NOMO-1 treated with DMSO at 0.1 percent for 48 hours (cell line): ENCODE measurements at regions not wholly inside any gene's neighbourhood (a gene's known extent, or its start where the extent isn't known, plus 50 kb on each side); places are given as distances from the start of the nearest gene placed in this dataset.

Experiments
- DNase-seq: peaks from one replicate; lab custom pipeline; 2025; ENCODE audit not compliant: unreplicated experiment; lab: John Stamatoyannopoulos, UW

- DNase-seq, result no peak
Measured at GRCh38 chr2:189267925-189268579, 88.5 kb upstream of the COL5A2 start.

DNA sequence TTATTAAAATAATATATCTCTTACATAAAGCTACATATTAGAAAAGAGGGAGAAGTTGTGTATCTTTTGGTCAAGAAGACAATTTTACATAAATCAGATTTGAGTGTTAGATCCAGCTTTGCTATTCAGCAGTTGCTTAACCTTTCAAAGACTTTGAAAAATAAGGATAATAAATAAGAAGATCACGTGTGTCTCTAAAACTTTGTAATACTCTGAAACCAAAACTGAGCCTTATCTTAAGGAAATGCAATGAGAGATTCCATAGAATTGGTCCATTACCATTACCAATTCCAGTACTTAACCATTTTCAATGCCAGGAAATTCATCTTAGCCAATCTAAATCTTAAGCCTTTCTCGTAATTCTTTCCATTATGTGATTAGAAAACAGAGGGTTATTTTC, 89.2 kb upstream of the COL5A2 start:
- no peak for DNase-seq

DNA sequence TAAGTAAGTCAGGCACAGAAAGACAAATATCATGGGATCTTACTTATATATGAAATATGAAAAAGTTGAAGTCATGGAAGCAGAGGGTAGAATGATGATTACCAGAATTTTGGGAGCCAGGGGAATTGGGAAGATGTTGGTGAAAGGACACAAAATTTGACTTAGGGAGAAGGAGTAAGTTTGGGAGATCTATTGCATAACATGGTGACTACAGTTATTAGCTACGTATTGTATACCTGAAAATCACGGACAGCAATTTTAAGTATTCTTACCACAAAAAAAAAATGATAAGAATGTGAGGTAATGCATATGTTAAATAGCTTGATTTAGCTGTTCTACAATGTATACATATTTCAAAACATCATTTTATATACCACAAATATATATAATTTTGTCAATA, 94.2 kb upstream of the COL5A2 start:
- DNase-seq, result no peak

GRCh38 chr2:189274361-189274760, 94.8 kb upstream of the COL5A2 start:
- no peak for DNase-seq

- no peak for DNase-seq
Measured at GRCh38 chr2:189276277-189276676, 96.7 kb upstream of the COL5A2 start.

DNA sequence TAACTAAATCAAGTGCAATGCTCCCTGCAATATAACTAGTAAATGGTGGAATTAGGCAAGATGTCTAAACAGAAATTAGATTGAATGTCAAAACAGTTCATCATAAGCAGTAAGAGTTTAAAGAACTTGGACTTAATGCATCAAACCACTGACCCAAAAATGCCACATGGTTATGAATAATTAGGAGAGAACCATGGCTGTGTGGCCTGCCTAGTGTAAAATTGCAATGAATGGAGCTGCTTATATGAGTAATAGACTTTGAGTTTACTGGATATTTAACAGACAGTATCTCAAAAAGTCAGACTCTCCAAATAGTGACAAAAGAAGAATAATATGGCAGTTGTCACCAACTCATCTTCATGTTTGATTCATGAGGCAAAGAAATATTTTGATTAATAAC, 101.6 kb upstream of the COL5A2 start:
- no peak for DNase-seq

DNA sequence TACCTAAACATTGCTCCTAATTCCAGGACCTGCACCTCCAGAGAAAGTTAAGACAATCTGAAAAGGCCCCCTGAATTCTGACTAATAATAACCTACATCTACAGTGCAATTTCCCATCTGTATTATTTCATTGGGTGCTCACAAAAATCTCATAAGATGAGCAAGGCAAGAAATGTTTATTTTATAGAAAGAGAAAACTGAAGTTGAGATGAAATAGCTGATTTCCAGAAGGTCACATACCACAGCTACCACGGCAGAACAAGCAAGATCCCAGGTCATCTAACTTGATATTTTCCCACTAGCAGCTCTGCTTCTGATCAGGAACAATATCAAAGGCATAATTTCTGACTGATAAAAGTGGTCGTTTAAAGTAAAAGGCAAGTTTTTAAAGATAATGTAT, 105.8 kb upstream of the COL5A2 start:
- no peak for DNase-seq

GRCh38 chr2:189285962-189286645, 106.5 kb upstream of the COL5A2 start:
- DNase-seq, result no peak

- no peak for DNase-seq
Measured at GRCh38 chr2:189287363-189287762, 107.8 kb upstream of the COL5A2 start.

DNA sequence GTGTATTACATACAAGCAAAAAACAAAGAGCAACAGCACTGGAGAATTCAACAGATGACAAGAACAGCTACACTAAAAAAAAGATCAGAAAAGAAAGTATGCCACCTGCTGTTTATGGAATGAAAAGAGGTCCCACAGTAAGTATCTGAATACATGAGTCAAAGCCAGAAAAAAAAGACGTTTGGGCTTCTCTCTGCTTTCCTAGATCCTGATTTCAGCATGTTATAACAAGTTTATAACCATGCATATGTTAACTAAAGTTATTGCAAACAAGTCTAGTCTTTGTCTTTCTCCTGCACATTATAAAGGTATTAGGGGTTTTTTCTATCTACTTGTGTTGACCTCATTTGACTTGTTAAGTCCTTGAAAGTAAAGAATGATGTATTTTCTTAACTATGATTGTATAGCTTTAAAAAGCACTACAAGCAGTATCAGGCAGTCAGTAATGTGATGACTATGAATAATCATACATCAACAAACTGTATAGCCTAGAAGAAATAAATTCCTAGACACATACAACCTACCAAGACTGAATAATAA, 108.5 kb upstream of the COL5A2 start:
- DNase-seq, result no peak

DNA sequence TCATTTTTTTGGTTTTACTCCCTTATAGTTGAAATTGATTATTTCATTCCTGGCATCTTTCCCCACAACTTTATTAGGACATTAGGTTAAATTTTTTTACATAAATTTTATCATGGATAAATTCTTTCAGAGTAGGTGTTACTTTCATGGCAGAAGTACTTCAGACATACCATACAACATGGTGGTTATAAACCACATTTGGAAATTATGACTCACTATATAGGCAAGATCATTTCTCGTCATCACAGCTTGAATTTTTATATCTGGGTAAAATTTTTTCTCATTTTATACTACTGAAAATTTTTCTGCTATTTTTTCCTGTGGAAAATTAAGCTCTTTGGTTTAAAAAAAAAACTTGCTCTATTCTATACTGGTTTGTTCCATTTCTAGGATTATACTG, 111.9 kb upstream of the COL5A2 start:
- no peak for DNase-seq

GRCh38 chr2:189293164-189293563, 113.6 kb upstream of the COL5A2 start:
- no peak for DNase-seq

GRCh38 chr2:189297446-189297845, 117.9 kb upstream of the COL5A2 start:
- DNase-seq, result no peak

GRCh38 chr2:189298038-189298437, 118.5 kb upstream of the COL5A2 start:
- no peak for DNase-seq

- no peak for DNase-seq
Measured at GRCh38 chr2:189298481-189298880, 118.9 kb upstream of the COL5A2 start.

- DNase-seq, result no peak
Measured at GRCh38 chr2:189299974-189300373, 120.4 kb upstream of the COL5A2 start.

GRCh38 chr2:189300916-189301315, 121.4 kb upstream of the COL5A2 start:
- no peak for DNase-seq

DNA sequence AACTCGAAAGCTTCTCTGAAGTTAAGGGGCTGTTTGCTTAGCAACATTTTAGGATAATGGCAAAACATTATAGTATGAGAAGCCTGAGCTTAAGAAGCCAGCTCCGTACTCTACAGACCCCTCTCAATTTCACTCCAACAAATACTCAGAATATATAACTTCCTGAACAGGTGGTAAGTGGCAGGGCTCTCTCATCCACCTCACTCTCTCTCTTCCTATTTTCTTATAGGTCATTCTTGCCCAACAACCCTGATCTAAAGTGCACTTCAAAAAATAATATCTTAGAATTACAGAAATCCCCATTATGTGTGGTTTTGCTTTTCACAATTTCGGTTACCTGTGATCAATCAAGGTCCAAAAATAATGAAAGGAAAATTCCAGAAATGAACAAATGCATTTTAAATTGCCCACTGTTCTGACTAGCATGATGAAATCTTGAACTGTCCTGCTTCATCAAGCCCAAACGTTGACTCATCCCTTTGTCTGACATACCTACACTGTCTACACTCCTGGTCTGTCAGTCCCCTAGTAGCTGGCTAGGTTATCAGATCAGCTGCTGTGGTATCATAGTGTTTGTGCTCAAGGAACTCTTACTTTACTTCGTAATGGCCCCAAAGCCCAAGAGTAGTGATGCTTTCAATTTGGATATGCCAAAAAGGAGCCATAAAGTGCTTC, 122.8 kb upstream of the COL5A2 start:
- DNase-seq, result no peak

DNA sequence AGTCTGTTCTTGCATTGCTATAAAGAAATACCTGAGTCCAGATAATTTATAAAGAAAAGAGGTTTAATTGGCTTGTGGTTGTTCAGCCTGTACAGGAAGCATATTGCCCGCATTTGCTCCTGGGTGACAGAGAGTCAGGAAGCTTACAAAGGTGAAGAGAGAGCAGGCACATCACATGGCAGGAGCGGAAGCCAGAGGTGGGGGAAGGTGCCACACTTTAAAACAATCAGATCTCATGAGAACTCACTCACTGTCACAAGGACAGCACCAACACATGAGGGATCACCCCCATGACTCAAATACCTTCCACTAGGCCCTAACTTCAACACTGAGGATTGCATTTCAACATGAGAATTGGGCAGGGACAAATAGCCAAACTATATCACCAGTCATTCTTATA, 124.8 kb upstream of the COL5A2 start:
- DNase-seq, result no peak

- DNase-seq, result no peak
Measured at GRCh38 chr2:189305291-189305943, 125.9 kb upstream of the COL5A2 start.

DNA sequence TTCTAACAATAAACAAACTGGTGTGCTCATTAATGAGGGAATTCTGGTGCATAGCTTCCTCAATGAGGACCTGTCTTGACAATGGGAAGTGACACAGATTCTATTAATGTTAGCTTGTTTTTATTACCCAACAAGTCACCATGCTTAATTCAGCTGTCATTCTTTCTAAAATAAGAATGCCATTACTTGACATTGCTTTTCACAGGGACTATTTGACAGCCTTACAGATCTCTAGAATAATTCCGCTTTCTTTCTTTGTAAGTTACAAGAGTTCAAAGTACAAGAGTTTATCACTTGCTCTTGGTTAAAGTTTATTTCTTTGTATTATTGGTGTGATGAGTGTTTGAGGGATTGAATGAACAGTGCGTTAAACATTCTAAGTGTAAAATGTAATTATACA, 127.0 kb upstream of the COL5A2 start:
- no peak for DNase-seq
